Osteoblast (primary cell): ENCODE measurements at regions not wholly inside any gene's neighbourhood (a gene's known extent, or its start where the extent isn't known, plus 50 kb on each side); places are given as distances from the start of the nearest gene placed in this dataset.

Experiments used
- DNase-seq: peaks from one replicate; pipeline ENCODE4 v3.0.0; 2011; ENCODE audit warnings: low spot score, mixed read lengths; ENCODE audit not compliant: insufficient read length; ENCODE audit errors: missing footprints
- H2AFZ ChIP-seq: 2 replicates; pipeline ENCODE4 v1.6.0; 2011; ENCODE audit warnings: mild to moderate bottlenecking, low read length
- H3K27ac ChIP-seq: 2 replicates; pipeline ENCODE4 v1.5.1; 2011; ENCODE audit warnings: mild to moderate bottlenecking, low read depth, low read length, moderate library complexity
- H3K27me3 ChIP-seq: 2 replicates; pipeline ENCODE4 v1.6.0; 2012; ENCODE audit warnings: mild to moderate bottlenecking, control low read depth, inconsistent platforms, low read length, moderate library complexity; ENCODE audit not compliant: insufficient read depth
- H3K36me3 ChIP-seq: 2 replicates; pipeline ENCODE4 v1.5.1; 2011; ENCODE audit warnings: mild to moderate bottlenecking, low read length, control low read depth, moderate library complexity; ENCODE audit not compliant: insufficient read depth
- H3K4me1 ChIP-seq: 2 replicates; pipeline ENCODE4 v1.5.1; 2011; ENCODE audit warnings: mild to moderate bottlenecking, low read length, control low read depth, moderate library complexity; ENCODE audit not compliant: insufficient read depth
- H3K4me2 ChIP-seq: 2 replicates; pipeline ENCODE4 v1.6.0; 2011; ENCODE audit warnings: mild to moderate bottlenecking, low read length; ENCODE audit not compliant: insufficient read depth
- H3K4me3 ChIP-seq: fragments of 200-600 bp; sonication (generic); 3 replicates; pipeline ENCODE4 v1.5.1; 2012; ENCODE audit warnings: mild to moderate bottlenecking, low read length, inconsistent platforms; ENCODE audit not compliant: insufficient read depth
- H3K79me2 ChIP-seq: 2 replicates; pipeline ENCODE4 v1.6.0; 2012; ENCODE audit warnings: mild to moderate bottlenecking, low read length, control low read depth, inconsistent platforms; ENCODE audit not compliant: insufficient read depth
- H3K9me3 ChIP-seq: 2 replicates; pipeline ENCODE4 v1.5.1; 2011; ENCODE audit warnings: low read depth, low read length, control low read depth
- H4K20me1 ChIP-seq: 2 replicates; pipeline ENCODE4 v1.6.0; 2012; ENCODE audit warnings: mild to moderate bottlenecking, low read length, control low read depth; ENCODE audit not compliant: insufficient read depth
- CTCF ChIP-seq: IDR thresholded peaks from 2 replicates; pipeline ENCODE4 v1.5.1; 2011; ENCODE audit warnings: mild to moderate bottlenecking, low read depth, low read length, moderate library complexity; ENCODE audit errors: extremely low read depth

GRCh38 chr4:79205121-79205520 is 120.7 kb downstream of the NAA11 start:
- H3K79me2 ChIP-seq = no peaks in the 10 kb centered on the region
- H3K4me1 ChIP-seq = no peaks in the 10 kb centered on the region
- no peak for DNase-seq
- no peaks in the 10 kb centered on the region for H4K20me1 ChIP-seq
- H3K4me3 ChIP-seq = no peak overlapping the region
- no peak for TF ChIP-seq CTCF
- no peak overlapping the region for H2AFZ ChIP-seq
- H3K36me3 ChIP-seq = no peaks in the 10 kb centered on the region
- no peak overlapping the region for H3K4me2 ChIP-seq
- no peaks in the 10 kb centered on the region for H3K27me3 ChIP-seq
- H3K27ac ChIP-seq = no peak overlapping the region
- no peaks in the 10 kb centered on the region for H3K9me3 ChIP-seq

- no peaks in the 10 kb centered on the region for H3K9me3 ChIP-seq
- DNase-seq = no peak
- H3K36me3 ChIP-seq = no peaks in the 10 kb centered on the region
- no peaks in the 10 kb centered on the region for H3K27me3 ChIP-seq
- no peaks in the 10 kb centered on the region for H3K79me2 ChIP-seq
- no peaks in the 10 kb centered on the region for H3K4me1 ChIP-seq
- H3K27ac ChIP-seq = no peak overlapping the region
- TF ChIP-seq CTCF = no peak
- no peak overlapping the region for H3K4me2 ChIP-seq
- H3K4me3 ChIP-seq = no peak overlapping the region
- H2AFZ ChIP-seq = no peak overlapping the region
- no peaks in the 10 kb centered on the region for H4K20me1 ChIP-seq
These were observed 123.9 kb downstream of the NAA11 start for GRCh38 chr4:79201971-79202370.

GRCh38 chr4:79199743-79200142 is 126.1 kb downstream of the NAA11 start:
- no peaks in the 10 kb centered on the region for H3K9me3 ChIP-seq
- no peaks in the 10 kb centered on the region for H3K36me3 ChIP-seq
- H3K4me3 ChIP-seq = no peak overlapping the region
- TF ChIP-seq CTCF = no peak
- no peaks in the 10 kb centered on the region for H4K20me1 ChIP-seq
- no peaks in the 10 kb centered on the region for H3K27me3 ChIP-seq
- DNase-seq = no peak
- no peaks in the 10 kb centered on the region for H3K79me2 ChIP-seq
- no peaks in the 10 kb centered on the region for H3K4me1 ChIP-seq
- H3K4me2 ChIP-seq = no peak overlapping the region
- no peak overlapping the region for H2AFZ ChIP-seq
- H3K27ac ChIP-seq = no peak overlapping the region

GRCh38 chr4:79198951-79199587 is 126.8 kb downstream of the NAA11 start:
- DNase-seq = no peak
- no peaks in the 10 kb centered on the region for H3K9me3 ChIP-seq

More at GRCh38 chr4:79198951-79199587, 126.8 kb downstream of the NAA11 start:
- no peaks in the 10 kb centered on the region for H3K36me3 ChIP-seq
- H3K79me2 ChIP-seq = no peaks in the 10 kb centered on the region
- no peaks in the 10 kb centered on the region for H3K27me3 ChIP-seq
- TF ChIP-seq CTCF = no peak
- no peak overlapping the region for H3K27ac ChIP-seq
- no peak overlapping the region for H3K4me3 ChIP-seq
- no peaks in the 10 kb centered on the region for H4K20me1 ChIP-seq
- no peaks in the 10 kb centered on the region for H3K4me1 ChIP-seq
- no peak overlapping the region for H3K4me2 ChIP-seq
- no peak overlapping the region for H2AFZ ChIP-seq
